GM18907 (cell line): ENCODE measurements at regions not wholly inside any gene's neighbourhood (a gene's known extent, or its start where the extent isn't known, plus 50 kb on each side); places are given as distances from the start of the nearest gene placed in this dataset.

Experiments used
- ATAC-seq: cut with Tn5 transposase; IDR thresholded peaks from one replicate; pipeline ENCODE4 v1.9.1; 2021; ENCODE audit warnings: mild to moderate bottlenecking, moderate library complexity; ENCODE audit not compliant: unreplicated experiment

DNA sequence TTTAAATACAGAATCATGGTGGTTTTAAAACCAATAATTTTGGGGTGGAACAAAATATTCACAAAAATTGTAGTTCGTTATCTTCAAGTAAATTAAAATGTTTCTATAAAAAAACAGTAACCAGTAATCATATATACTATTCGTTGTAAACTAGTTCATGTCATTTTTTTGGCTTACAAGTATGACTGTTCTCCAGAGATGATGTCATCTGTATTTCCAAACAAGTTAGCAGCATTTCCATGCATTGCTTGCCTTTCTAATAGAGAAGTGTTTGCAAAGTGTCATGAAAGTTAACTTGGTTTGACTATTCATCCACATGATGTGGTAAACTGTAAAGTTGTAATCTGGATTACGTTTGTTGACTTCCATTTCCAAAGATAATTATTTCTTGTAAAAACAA is 717.9 kb upstream of the ADAMTS16 start:
- ATAC-seq, result no peak

DNA sequence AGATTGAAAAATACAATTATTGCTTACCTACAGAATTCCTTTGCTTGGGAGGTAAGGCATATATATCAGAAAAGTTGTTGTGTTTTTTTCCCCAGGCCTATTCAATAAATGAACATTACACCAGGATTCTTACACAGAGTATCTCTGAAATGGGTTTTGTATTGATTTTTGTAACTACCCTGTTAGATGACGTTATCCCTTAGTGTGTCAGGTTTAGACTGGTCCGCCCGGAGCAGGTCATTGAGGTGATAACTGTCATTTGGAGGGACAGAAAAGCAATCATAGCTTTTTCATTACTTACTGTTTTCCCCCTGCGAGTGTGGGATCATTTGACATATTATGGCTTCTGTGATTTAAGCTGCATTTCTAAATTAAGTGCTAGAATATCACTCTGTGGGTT is 715.2 kb upstream of the ADAMTS16 start:
- no peak for ATAC-seq

DNA sequence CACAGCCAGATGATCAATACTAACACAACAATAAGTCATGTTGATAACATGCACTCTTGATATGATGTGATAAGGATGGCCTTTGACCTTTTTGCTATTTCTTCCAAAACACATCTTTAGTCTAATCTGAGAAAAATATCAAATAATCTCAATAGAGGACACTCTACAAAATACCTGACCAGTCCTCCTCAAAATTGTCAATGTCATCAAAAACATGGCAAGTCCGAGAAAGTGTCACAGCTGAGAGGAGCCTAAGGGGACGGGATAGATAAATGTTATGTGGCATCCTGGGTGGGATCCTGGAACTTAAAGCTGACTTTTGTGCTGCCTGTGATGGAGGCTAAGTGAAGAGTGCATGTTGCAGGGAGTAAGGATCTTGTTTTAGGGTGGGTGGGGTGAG is 699.6 kb upstream of the ADAMTS16 start:
- no peak for ATAC-seq

DNA sequence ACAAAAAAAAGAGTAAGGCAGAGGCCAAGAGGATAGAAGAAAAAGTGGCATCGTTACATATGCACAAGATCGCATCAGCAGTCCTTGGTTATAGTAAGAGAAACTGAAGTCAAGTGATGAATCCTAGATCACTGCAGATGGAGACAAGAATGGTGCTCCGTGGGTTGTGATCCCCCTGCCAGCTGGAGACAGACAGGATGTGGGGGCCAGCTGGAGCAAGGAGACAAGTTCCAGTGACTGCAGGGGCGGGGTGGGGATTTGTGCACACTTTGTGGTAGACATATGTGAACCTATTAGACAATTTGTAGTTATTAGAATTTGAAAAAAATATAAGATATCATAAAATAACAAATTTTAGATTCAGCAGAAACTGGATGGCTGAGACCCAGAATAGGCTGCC is 697.9 kb upstream of the ADAMTS16 start:
- no peak for ATAC-seq

DNA sequence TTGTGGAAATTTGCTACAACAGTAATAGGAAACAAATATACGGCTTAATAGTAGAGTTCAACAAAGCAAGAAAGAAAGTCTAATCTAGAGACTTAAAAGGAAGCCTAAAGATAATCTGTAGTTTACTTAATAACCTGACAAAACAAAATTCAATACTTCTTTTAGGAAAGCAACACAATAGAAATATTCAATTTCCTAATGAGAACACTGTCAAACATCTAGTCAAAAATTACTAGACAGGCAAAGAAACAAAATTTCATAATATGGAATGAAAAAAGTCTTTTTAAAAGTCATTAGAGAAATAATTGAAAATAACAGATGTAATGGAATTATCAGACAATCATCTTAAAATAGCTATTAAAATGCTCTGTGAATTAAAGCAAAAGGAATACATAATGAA is 692.5 kb upstream of the ADAMTS16 start:
- no peak for ATAC-seq

DNA sequence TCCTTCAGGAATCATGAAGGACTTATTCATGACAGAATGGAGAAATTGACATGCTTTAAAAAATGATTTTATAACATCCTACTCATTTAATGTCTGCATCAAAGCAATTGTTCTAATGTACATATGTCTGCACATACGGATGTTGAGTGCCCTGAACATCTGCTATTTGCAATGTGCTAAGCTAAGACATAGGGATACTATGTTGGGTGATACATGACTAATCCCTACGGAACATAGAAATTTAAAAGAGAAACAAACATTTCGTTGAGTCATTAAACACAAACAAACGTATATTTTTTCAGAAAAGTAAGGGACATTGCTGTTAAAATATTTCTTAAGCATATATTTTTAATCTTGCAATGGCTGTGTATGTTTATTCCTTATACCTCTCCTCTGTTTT is 686.5 kb upstream of the ADAMTS16 start:
- ATAC-seq, result no peak

DNA sequence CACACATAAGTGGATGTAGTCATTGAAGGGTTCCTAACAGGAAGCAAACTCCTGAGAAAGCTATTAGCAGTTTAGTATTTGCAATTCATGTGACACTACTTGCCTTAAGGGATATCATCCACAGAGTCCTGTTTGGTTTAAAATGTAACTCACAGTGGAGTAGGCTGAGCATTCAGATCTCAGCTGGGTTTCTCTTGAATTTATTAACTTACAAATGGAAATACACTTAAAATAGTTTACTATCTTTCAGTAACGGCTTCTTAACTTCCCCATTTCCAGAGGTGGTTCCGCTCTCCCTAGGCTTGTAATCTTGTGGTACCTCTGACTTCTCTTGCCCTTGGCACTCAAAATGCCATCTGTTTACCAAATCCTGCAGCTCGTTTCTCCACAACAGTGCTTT is 660.7 kb upstream of the ADAMTS16 start:
- ATAC-seq, result no peak

DNA sequence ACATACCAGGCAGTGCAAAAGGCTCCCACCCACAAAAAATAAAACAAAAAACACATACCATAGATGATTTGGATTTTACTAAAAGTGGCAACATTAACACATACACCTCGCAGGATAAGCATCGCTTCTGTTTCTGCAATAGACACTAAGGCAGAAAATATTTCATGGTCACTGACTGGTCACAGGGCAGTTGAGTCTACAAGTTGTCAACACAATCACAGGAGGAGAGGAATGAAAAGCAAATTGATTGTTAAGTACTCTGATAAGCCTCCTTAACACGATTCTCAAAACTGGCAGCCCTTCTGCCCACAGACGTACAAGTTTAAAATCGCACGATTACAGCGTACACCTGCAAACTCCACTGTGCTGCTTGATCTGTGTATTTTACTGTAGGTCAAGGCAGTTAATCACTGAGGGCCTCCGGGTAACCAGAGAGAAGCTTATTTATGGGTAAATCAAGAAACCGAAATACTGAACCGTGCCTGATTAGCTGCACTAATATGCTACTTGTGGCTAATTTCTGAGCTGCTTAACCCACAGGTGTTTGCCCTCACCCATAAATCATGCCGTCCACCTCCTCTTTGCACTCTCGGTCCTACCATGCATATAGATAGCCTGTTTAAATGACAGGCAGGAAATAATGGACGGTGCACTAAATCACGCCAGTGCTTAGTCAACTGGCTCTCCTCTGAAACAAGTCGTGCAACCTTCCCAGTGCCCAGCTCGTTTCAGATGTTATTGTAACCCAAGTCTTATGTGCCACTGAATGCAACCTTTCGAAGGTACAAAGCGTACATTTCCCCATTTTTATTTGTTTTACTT is 659.4 kb upstream of the ADAMTS16 start:
- no peak for ATAC-seq

DNA sequence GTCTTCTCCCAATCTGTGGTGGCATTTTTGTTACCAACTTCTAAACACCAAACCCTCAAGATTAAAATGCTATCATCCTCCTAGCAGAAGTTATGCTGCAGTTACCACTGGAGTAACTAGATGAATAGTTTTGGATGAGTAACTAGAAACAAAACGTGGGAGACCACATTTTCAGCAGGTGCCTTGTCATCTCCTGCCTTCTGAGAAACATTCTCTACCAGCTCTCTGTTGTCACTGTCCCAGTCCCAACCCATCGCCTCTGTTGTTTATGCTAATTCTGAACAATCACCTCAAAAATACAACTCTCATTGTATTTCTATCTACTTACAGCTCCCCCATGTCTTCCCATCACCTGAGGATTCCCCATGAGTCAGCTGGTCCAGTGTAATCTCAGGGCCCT is 652.5 kb upstream of the ADAMTS16 start:
- ATAC-seq, result no peak

DNA sequence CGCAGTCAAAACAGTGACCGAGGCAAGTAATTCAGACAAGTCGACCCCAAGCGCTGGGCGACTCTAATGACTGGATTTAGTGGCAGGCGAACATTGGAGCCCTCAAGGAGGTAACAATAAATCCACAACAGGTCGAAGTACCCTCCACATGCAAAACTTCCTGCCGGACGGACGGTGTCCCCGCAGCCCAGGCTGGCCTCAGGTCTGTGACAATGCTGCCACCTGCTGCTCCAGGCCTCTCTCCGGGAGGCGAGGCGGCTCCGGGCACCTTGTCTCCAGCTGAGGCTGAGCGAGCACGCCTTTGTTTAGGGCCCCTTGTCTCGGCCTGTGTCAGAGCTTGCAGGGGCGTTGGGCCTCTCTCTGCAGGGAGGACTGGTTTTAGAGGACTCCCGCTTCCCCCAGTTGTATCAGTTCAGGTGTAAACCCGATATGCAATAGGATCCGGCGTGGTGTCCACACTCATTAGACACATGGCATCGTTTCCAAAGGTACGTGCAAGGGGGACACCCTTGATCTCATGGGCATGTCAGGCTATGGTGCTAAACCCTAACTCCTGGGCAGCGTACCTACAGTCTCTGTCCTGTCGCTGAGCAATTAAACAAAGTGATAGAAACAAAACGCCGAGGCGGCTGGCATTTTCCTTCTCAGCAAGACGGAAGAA is 628.0 kb upstream of the ADAMTS16 start:
- ATAC-seq, result no peak

DNA sequence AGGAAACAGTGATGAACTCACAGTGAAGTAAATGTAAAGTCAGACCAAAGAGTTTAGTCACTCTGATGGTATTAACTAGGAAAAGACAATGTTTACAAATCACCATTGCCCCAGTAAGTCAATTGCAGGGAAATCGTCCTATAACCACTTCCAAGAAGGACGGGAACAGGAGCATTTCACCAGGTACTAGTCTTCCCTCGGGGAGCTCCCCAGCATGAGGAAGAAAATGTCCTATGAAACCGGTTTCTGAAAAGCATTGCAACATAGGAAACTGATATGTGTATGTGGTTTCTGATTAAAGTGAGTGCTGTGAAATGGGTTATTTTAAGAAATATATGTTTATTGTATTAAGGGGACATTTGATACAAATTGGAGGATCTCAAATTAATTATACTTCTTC is 626.7 kb upstream of the ADAMTS16 start:
- ATAC-seq, result no peak

DNA sequence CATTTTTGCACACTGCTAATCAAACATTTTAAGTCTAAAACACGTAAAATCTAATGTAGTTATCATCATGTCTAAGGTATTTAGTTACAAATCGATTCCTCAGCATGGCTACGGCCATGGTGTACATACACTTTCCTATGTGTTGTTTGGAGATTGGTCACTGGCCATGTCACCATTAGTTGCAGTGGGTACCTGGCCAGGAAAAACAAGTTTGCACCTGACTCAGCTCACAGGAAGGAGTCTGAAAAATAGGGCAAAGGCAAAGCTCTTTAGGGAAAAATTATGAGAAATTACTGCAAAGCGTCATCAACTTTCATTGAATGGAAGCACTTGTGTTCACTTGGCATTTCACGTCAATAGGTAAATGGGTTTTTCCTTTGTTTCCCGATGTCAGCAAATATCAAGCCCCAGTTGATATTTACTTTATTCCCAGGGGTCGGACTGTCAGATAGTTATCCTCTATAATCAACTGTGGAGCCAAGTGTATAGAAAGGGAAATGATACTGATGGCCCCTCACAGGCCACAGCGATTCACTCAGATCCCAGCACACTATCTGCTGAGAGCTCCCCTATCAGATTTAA is 626.0 kb upstream of the ADAMTS16 start:
- ATAC-seq, result no peak

DNA sequence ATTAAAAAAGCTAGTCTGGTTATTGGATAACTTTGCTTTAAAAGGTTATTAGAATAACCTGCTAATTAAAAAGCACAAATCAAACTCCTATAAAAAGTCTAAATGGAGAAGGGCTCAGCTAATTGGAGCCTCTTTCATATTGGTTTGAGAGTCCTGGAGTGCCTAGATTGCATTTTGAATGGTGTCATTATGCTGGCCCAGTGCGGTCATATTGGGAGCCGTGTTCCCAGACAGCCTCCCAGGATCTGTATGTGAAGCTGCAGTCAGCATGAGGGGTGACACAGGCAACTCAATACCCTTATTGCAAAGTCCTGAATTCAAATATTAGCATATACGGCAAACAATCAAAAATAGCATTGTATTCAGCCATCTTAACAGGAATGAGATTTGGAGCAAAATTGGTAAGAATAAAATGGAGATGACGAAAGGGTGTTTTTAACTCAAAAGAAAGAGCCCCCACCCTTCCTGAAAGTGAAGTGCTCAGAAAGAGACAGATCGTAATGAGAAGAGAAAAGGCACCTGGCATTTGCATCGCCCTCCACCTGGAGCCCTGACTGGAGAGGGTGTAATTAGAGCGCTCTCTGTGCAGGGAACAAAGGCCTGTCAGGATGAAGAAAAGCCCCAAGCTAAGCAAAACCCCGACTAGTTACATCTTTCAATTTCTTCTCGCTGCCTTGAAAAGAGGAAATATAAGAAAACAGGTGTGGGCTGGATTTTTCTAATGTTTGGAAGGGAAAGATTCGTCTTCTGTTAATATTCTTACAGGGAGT is 621.0 kb upstream of the ADAMTS16 start:
- ATAC-seq, result no peak

DNA sequence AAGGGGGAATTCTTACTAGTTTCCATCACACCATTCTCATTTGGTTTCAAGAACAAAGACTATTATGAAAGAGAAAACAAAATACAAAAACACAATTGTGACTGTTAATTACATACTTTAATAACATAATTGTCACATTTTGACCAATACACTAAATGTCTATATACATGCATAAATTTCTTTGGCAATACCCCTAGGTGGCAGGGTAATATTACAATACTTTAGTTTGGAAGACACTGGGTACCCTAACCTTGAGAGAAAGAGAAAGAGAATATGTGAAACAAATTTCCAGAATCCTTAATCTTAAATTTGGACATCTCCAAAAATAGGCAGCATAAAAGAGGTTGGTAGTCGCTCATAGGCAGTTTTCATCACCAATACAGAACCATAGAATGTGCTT is 619.6 kb upstream of the ADAMTS16 start:
- no peak for ATAC-seq

DNA sequence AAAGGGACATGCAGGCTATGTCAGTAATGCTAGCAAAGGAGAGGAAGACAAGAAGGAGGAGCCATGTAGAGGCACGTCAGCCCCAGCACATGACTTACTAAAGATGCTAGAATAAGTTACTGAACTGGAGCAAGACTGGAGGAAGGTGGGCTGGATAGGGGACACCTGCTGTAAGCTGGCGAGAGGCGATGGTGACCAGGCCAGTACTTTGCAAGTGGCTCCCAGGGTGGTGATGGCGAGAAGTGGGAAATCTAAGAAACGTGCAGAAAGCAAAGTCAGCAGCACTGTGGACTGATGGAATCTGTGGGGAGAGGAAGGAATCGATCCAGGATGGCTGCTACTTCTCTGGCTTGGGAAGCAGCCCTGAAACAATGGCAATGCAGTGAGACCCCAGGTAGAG is 617.1 kb upstream of the ADAMTS16 start:
- ATAC-seq, result no peak

DNA sequence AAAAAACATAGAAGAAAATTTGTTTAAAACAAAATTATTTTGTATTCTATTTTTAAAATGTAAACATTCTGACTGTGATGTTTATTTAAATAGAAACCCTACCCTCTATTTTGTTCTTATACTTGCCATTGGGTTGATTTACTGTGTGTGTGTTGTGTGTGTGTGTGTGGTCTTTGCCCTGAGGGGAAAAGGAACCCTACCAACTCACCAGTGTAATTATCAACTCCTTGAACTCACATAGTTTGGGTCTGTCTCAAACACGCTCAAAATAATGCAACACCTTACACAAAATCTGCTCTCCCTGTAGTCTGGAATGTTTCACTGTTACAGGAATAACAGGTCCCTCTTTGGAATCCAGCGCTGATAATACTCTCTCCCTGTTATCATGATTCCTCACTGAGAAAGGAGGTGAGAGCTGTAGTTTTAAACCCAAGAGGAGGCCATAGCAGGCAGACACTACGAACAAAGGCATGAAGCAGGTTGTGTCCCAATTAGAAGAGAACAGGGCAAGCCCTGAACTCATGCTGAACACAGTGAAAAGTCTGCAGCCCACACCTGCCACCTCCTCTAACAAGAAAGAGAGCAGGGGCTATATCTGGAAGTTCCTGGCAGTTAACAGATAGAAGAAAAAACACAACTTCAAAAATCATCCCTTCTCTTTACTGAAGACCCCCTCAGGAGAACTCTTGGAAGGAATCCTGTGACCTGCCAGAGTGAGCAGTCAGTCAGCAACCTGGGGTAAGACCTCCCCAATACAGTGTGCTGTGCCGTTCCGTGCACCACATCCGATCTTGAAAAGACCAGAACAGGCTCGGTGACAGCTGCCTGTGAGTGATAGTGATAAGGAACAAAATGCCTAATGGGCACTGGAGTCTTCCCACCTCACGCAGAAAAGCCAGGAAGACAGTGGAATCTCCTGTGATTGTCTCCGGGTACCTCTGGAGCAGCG is 608.1 kb upstream of the ADAMTS16 start:
- ATAC-seq, result no peak

DNA sequence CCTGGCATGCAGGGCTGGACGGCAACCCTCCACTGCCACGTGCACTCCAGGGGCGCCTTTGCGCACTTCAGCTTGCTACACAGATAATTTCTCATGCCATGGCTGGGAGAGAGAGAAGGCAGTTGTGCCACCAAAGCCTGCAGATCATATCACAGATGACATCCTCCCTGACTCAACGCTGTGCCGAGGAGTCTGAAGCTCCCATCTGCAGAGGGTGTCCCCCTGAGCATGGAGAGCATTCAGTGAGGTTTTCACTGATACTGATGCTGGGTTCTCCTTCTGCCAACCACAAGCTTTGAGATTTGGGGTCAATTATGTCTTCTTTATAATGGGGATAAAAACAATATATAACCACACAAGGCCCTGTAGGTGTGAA is 607.4 kb upstream of the ADAMTS16 start:
- ATAC-seq, result no peak

DNA sequence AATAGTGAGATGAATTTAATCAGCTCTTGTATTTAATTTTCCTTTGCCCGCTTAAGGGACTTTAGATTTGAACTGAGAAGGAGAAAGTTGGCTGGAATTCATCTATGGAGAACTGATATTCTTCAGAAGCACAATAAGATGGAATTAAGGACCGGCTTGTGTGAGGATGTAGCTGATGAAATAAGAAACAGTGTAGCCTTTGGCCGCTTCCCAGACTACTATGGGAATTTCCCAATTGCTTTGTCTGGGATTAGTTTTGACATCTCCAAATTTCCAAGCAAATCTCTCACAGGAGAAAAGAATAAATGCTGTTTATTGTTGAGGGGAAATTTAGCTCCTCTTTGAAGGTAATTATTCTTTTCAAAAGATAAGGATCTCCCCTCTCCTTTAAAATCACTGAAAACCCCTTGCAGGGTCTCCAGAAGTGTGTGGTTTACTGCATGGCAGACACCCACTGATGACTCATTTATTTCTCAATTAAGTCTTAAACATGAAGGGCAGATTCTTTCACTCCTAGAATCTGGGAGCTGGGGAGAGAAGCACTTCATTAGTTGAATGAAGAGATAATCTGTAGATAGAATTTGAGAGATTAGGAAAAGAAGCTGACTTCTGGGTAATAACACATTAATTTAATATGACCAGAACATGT is 606.5 kb upstream of the ADAMTS16 start:
- no peak for ATAC-seq

DNA sequence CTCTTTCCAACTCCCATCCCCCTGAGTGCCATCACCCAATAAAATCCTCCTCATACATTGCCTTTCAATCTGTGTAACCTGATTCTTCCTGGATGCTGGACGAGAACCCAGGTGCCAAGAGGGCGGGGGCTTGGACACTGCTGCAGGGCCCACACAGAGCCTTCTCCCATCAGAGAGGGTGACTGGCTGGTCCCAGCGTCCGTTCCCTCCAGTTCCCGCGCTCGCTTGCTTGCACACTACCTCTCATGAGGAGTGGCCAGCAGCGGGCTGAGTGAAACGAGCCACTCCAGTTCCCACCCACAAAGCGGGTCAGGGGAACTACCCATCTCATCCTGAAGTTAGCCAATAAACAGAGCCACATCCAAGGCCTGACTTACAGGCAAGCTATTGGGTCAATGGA is 602.6 kb upstream of the ADAMTS16 start:
- no peak for ATAC-seq
